SK-N-MC (cell line): ENCODE measurements at regions not wholly inside any gene's neighbourhood (a gene's known extent, or its start where the extent isn't known, plus 50 kb on each side); places are given as distances from the start of the nearest gene placed in this dataset.

Experiments
- EZH2 ChIP-seq: fragments of 200-600 bp; sonication (generic); IDR thresholded peaks from one replicate; pipeline ENCODE4 v1.6.1; 2017; ENCODE audit warnings: antibody characterized with exemption
- FOXP2 ChIP-seq: optimal IDR thresholded peaks from 2 replicates; pipeline ENCODE3; 2011; ENCODE audit warnings: mild to moderate bottlenecking, moderate library complexity; ENCODE audit not compliant: insufficient read depth; ENCODE audit errors: extremely low read length, control extremely low read depth
- POLR2AphosphoS5 ChIP-seq: IDR thresholded peaks from 2 replicates; pipeline ENCODE4 v1.6.1; 2012; ENCODE audit warnings: mild to moderate bottlenecking, low read depth, low read length, borderline replicate concordance

DNA sequence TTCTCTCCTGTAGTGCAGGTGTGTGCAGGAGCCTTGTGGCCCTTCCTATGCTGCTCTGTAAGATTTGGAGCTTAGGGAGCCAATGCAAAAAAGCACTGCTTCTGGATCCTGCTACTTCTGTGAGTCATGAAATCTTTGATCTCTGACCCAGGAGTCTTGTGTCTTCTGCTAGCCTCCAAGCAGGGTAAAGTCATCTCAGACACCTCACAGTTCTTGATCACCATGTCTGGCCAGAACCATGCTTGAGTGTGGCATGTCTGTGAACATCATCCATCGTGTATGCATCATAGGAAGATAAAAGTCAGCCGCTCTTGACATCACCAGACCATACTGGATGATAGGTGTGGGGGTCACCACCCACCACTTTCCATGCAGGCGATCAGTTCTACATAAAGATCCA, 247.8 kb downstream of the RPLP1 start:
- TF ChIP-seq EZH2, result no peak
- no peak for TF ChIP-seq FOXP2
- no peak for TF ChIP-seq POLR2AphosphoS5
